A673 (cell line): ENCODE measurements at regions not wholly inside any gene's neighbourhood (a gene's known extent, or its start where the extent isn't known, plus 50 kb on each side); places are given as distances from the start of the nearest gene placed in this dataset.

Experiments
- BruUV-seq: library from RNA; stranded (reverse); fragments of 400-500 nt; replicated peaks from 2 replicates; lab custom pipeline; 2021; lab: Mats Ljungman, UMichigan
- CTCF ChIA-PET: fragments of 300-600 bp; sonication (Branson Sonifier 250); formaldehyde crosslinking; loops from one replicate; lab custom pipeline; 2022; ENCODE audit warnings: antibody characterized with exemption; lab: Charles Lee
- POLR2A ChIA-PET: fragments of 300-600 bp; sonication (Branson Sonifier 250); formaldehyde crosslinking; loops from one replicate; lab custom pipeline; 2022; ENCODE audit warnings: antibody characterized with exemption; ENCODE audit not compliant: low non-redundant PET; lab: Charles Lee
- DNase-seq: peaks from one replicate; pipeline ENCODE4 v3.0.0-alpha.2; 2015; ENCODE audit warnings: low spot score
- H3K27ac ChIP-seq: fragments of 200-600 bp; sonication (generic); 2 replicates; pipeline ENCODE4 v1.5.1; 2016; ENCODE audit warnings: mixed run types, low read depth, mild to moderate bottlenecking, mixed read lengths, antibody characterized with exemption, low read length; ENCODE audit not compliant: poor library complexity, severe bottlenecking
- H3K27me3 ChIP-seq: fragments of 200-600 bp; sonication (generic); replicated peaks from 2 replicates; pipeline ENCODE4 v1.6.1; 2017; ENCODE audit warnings: mixed run types, low read depth, mild to moderate bottlenecking, mixed read lengths, antibody characterized with exemption, low read length; ENCODE audit not compliant: insufficient read depth, poor library complexity
- H3K36me3 ChIP-seq: fragments of 200-600 bp; sonication (generic); 2 replicates; pipeline ENCODE4 v1.6.1; 2016; ENCODE audit warnings: mixed run types, mild to moderate bottlenecking, mixed read lengths, antibody characterized with exemption, low read length; ENCODE audit not compliant: insufficient read depth, poor library complexity, severe bottlenecking
- H3K4me1 ChIP-seq: fragments of 200-600 bp; sonication (generic); 2 replicates; pipeline ENCODE4 v1.6.1; 2017; ENCODE audit warnings: mixed run types, mild to moderate bottlenecking, mixed read lengths, antibody characterized with exemption, low read length; ENCODE audit not compliant: insufficient read depth, poor library complexity, severe bottlenecking
- H3K4me3 ChIP-seq: fragments of 200-600 bp; sonication (generic); 2 replicates; pipeline ENCODE4 v1.5.1; 2016; ENCODE audit warnings: low read depth, mixed run types, mild to moderate bottlenecking, mixed read lengths, low read length; ENCODE audit not compliant: poor library complexity, severe bottlenecking
- H3K9me3 ChIP-seq: fragments of 200-600 bp; sonication (generic); 2 replicates; pipeline ENCODE4 v1.6.1; 2016; ENCODE audit warnings: mixed run types, low read depth, mild to moderate bottlenecking, mixed read lengths, antibody characterized with exemption, low read length; ENCODE audit not compliant: poor library complexity, severe bottlenecking
- EZH2 ChIP-seq: fragments of 200-600 bp; sonication (generic); IDR thresholded peaks from 2 replicates; pipeline ENCODE4 v1.6.1; 2017; ENCODE audit warnings: borderline replicate concordance, low read depth, mild to moderate bottlenecking, mixed read lengths, antibody characterized with exemption, low read length; ENCODE audit not compliant: poor library complexity, severe bottlenecking
- intact Hi-C: fragments of 100-400 bp; cut with micrococcal nuclease; formaldehyde crosslinking; loops from one replicate; pipeline ENCODE4 v1.10.0; 2022; ENCODE audit not compliant: unreplicated experiment
- TF ChIP-seq, protein P1 (sequence below): fragments of 300-800, 200-600 bp; sonication (generic); conservative IDR thresholded peaks from 2 replicates; pipeline ENCODE4 v1.5.1; 2017; ENCODE audit warnings: low read depth, mild to moderate bottlenecking, antibody characterized with exemption, low read length, moderate library complexity, mixed read lengths

DNA sequence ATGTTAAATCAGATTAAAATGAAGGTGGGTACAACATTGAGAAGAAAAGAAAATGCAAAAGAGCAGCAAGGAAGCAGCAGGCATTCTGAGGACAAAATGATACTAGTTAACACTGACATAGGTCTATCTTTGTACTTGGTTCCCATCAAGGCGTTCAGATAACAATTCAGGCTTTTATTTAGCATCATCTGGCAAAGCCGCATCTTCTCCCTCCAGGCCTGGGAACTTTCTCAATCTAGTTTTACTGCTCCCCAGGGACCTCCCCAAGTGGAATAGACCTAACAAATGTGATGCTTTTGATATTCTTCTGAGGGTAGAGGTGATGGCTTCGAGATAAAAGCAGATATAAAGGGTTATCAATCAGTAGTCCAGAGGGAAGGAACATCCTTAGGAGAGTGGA lies 130.6 kb downstream of the C3orf38 start:
- TF ChIP-seq EZH2 = no peak
- TF ChIP-seq, protein P1, sequence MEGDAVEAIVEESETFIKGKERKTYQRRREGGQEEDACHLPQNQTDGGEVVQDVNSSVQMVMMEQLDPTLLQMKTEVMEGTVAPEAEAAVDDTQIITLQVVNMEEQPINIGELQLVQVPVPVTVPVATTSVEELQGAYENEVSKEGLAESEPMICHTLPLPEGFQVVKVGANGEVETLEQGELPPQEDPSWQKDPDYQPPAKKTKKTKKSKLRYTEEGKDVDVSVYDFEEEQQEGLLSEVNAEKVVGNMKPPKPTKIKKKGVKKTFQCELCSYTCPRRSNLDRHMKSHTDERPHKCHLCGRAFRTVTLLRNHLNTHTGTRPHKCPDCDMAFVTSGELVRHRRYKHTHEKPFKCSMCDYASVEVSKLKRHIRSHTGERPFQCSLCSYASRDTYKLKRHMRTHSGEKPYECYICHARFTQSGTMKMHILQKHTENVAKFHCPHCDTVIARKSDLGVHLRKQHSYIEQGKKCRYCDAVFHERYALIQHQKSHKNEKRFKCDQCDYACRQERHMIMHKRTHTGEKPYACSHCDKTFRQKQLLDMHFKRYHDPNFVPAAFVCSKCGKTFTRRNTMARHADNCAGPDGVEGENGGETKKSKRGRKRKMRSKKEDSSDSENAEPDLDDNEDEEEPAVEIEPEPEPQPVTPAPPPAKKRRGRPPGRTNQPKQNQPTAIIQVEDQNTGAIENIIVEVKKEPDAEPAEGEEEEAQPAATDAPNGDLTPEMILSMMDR = no peak
- POLR2A ChIA-PET = no interaction called here

DNA sequence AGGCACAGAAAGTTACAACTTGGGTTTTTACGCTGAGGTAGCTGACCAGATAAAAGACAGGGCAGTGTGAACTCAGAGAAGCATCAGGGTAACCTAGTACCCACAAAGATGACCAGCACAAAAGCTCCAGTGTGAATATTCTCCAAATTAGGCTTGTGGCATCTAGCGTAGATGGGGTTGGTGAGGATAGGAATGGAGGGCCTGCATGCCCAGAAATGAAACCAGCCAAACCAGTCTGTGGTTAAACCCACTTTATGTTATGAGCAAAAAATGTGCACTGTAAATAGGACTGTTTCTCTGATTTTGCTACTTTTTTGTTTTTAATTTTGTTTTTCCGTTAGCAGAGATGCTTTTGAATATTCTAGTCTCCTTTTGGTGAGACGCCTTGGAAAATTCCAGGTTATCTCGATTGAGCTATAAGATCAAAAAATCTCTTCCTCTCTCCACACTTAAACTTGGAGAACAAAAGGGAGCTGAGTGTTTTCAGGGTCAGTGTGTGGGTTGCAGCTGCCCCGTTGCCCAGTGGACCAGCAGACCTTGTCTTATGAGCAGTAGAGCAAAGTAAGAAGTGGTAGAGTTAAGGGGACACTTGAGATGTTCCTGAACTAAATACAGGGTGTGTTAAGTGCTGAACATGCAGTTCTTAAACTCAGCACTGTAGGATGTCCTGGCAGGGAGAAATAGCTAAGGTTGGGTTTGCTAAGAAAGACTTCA lies 132.9 kb downstream of the C3orf38 start:
- no peaks in the 10 kb centered on the region for H3K4me1 ChIP-seq
- H3K9me3 ChIP-seq = no peaks in the 10 kb centered on the region
- TF ChIP-seq EZH2 = no peak
- TF ChIP-seq, protein P1 = no peak
- POLR2A ChIA-PET = no interaction called here
- H3K4me3 ChIP-seq = no peak overlapping the region
- intact Hi-C loops = no loop called here
- no TSS peak for BruUV-seq
- H3K36me3 ChIP-seq = no peaks in the 10 kb centered on the region
- DNase-seq = no peak
- CTCF ChIA-PET = no interaction called here
- H3K27me3 ChIP-seq = no peaks in the 10 kb centered on the region
- no peak overlapping the region for H3K27ac ChIP-seq

More for the DNA sequence above, 130.6 kb downstream of the C3orf38 start:
- Histone ChIP-seq H3K4me1 (no peaks in the 10 kb centered on the region), H3K36me3 (no peaks in the 10 kb centered on the region), H3K27me3 (no peaks in the 10 kb centered on the region), H3K9me3 (no peaks in the 10 kb centered on the region), H3K4me3 (no peak overlapping the region), H3K27ac (no peak overlapping the region)
- CTCF ChIA-PET = no interaction called here
- DNase-seq = no peak
- intact Hi-C loops = no loop called here
- BruUV-seq = no TSS peak

- no peak for DNase-seq
- BruUV-seq = no TSS peak
- H3K4me3 ChIP-seq = no peak overlapping the region
- TF ChIP-seq, protein P1 = no peak
- no peak for TF ChIP-seq EZH2
- no peaks in the 10 kb centered on the region for H3K9me3 ChIP-seq
- intact Hi-C loops = no loop called here
- no peaks in the 10 kb centered on the region for H3K27me3 ChIP-seq
- no peaks in the 10 kb centered on the region for H3K36me3 ChIP-seq
- H3K4me1 ChIP-seq = no peaks in the 10 kb centered on the region
- H3K27ac ChIP-seq = no peak overlapping the region
- ChIA-PET POLR2A (no interaction called here), CTCF (no interaction called here)
Observed at GRCh38 chr3:88283242-88283592, 133.5 kb downstream of the C3orf38 start.
